GM23338 (cell line): ENCODE measurements at regions not wholly inside any gene's neighbourhood (a gene's known extent, or its start where the extent isn't known, plus 50 kb on each side); places are given as distances from the start of the nearest gene placed in this dataset.

Experiments
- ATAC-seq: fragments of 200-7000 bp; cut with Tn5 transposase; 3 replicates; pipeline ENCODE4 v1.9.1; 2020
- DNase-seq: peaks from one replicate; pipeline ENCODE4 v3.0.0-alpha.2; 2015; ENCODE audit warnings: low spot score
- H2AFZ ChIP-seq: fragments of 200-600 bp; sonication (generic); 2 replicates; pipeline ENCODE4 v1.8.0; 2016; ENCODE audit warnings: antibody characterized with exemption, mild to moderate bottlenecking, moderate library complexity
- H3F3A ChIP-seq: fragments of 200-600 bp; sonication (generic); replicated peaks from 2 replicates; pipeline ENCODE4 v1.8.0; 2017; ENCODE audit warnings: antibody characterized with exemption, mixed run types, low read depth
- H3K27ac ChIP-seq: fragments of 200-600 bp; sonication (generic); 2 replicates; pipeline ENCODE4 v1.6.1; 2016; ENCODE audit warnings: low read depth
- H3K27me3 ChIP-seq: fragments of 200-600 bp; sonication (generic); 2 replicates; pipeline ENCODE4 v1.8.0; 2016; ENCODE audit warnings: mild to moderate bottlenecking, mixed run types, moderate library complexity; ENCODE audit not compliant: insufficient read depth
- H3K36me3 ChIP-seq: fragments of 200-600 bp; sonication (generic); 2 replicates; pipeline ENCODE4 v1.8.0; 2016; ENCODE audit warnings: mild to moderate bottlenecking; ENCODE audit not compliant: insufficient read depth
- H3K4me1 ChIP-seq: fragments of 200-600 bp; sonication (generic); 2 replicates; pipeline ENCODE4 v1.8.0; 2016; ENCODE audit warnings: mild to moderate bottlenecking, moderate library complexity; ENCODE audit not compliant: insufficient read depth
- H3K4me2 ChIP-seq: fragments of 200-600 bp; sonication (generic); 2 replicates; pipeline ENCODE4 v1.7.1; 2017; ENCODE audit warnings: mixed run types
- H3K4me3 ChIP-seq: fragments of 200-600 bp; sonication (generic); 2 replicates; pipeline ENCODE4 v1.6.1; 2016; ENCODE audit warnings: mixed run types
- H3K79me2 ChIP-seq: fragments of 200-600 bp; sonication (generic); replicated peaks from 2 replicates; pipeline ENCODE4 v1.8.0; 2017; ENCODE audit warnings: mild to moderate bottlenecking; ENCODE audit not compliant: insufficient read depth
- H3K9me2 ChIP-seq: fragments of 200-600 bp; sonication (generic); 2 replicates; pipeline ENCODE4 v1.8.0; 2017; ENCODE audit not compliant: insufficient read depth
- H4K20me1 ChIP-seq: fragments of 200-600 bp; sonication (generic); replicated peaks from 2 replicates; pipeline ENCODE4 v1.8.0; 2017; ENCODE audit warnings: mild to moderate bottlenecking; ENCODE audit not compliant: insufficient read depth
- H3K27ac Mint-ChIP-seq: 2 replicates; pipeline ENCODE4 v1.8.0; 2020; ENCODE audit warnings: inconsistent platforms, mild to moderate bottlenecking, moderate library complexity, mixed read lengths
- H3K27me3 Mint-ChIP-seq: 3 replicates; pipeline ENCODE4 v1.8.0; 2022; ENCODE audit warnings: low read depth, mild to moderate bottlenecking, moderate library complexity, mixed read lengths, inconsistent platforms; ENCODE audit not compliant: insufficient read depth, poor library complexity
- H3K36me3 Mint-ChIP-seq: 3 replicates; pipeline ENCODE4 v1.8.0; 2021; ENCODE audit warnings: low read depth, mild to moderate bottlenecking, inconsistent platforms, moderate library complexity, mixed read lengths
- H3K4me1 Mint-ChIP-seq: 3 replicates; pipeline ENCODE4 v1.8.0; 2020; ENCODE audit warnings: mild to moderate bottlenecking, inconsistent platforms, mixed read lengths
- H3K4me3 Mint-ChIP-seq: 3 replicates; pipeline ENCODE4 v1.8.0; 2021; ENCODE audit warnings: moderate library complexity, mild to moderate bottlenecking, inconsistent platforms, mixed read lengths
- H3K9me3 Mint-ChIP-seq: 3 replicates; pipeline ENCODE4 v1.8.0; 2020; ENCODE audit warnings: moderate library complexity, mild to moderate bottlenecking, inconsistent platforms, mixed read lengths
- CREB1 ChIP-seq: fragments of 250-450 bp; sonication (Bioruptor Pico); IDR thresholded peaks from 2 replicates; pipeline ENCODE4 v1.5.0; 2020; ENCODE audit warnings: low read depth, mild to moderate bottlenecking, moderate library complexity
- CTCF ChIP-seq, 2 experiments: fragments of 200-600 bp in 1 of 2; sonication (generic) in 1 of 2; conservative IDR thresholded peaks; 2 replicates each; pipeline versions ENCODE4 v1.5.1 to v1.6.1; 2016 to 2017; ENCODE audit warnings: antibody characterized with exemption in 2 of 2, low read depth in 2 of 2, mild to moderate bottlenecking in 2 of 2, moderate library complexity in 1 of 2
- ETS1 ChIP-seq: IDR thresholded peaks from 2 replicates; pipeline ENCODE4 v1.6.1; 2016; ENCODE audit warnings: antibody characterized with exemption
- EZH2 ChIP-seq: fragments of 200-600 bp; sonication (generic); IDR thresholded peaks from one replicate; pipeline ENCODE4 v1.8.0; 2017; ENCODE audit warnings: antibody characterized with exemption, mild to moderate bottlenecking, low read depth; ENCODE audit not compliant: unreplicated experiment
- EZH2phosphoT487 ChIP-seq: fragments of 200-600 bp; sonication (generic); IDR thresholded peaks from one replicate; pipeline ENCODE4 v1.8.1; 2018; ENCODE audit warnings: antibody characterized with exemption; ENCODE audit not compliant: unreplicated experiment
- JUNB ChIP-seq: IDR thresholded peaks from one replicate; pipeline ENCODE4 v1.6.1; 2016; ENCODE audit warnings: antibody characterized with exemption; ENCODE audit not compliant: unreplicated experiment
- NANOG ChIP-seq: IDR thresholded peaks from 2 replicates; pipeline ENCODE4 v1.6.1; 2016; ENCODE audit warnings: antibody characterized with exemption, borderline replicate concordance
- POLR2AphosphoS5 ChIP-seq: IDR thresholded peaks from 2 replicates; pipeline ENCODE4 v1.6.1; 2016; ENCODE audit warnings: antibody characterized with exemption, low read depth
- STAT1 ChIP-seq: IDR thresholded peaks from one replicate; pipeline ENCODE4 v1.6.1; 2016; ENCODE audit warnings: antibody characterized with exemption; ENCODE audit not compliant: unreplicated experiment
- ZNF114 ChIP-seq: fragments of 250-450 bp; sonication (Bioruptor Pico); IDR thresholded peaks from 2 replicates; pipeline ENCODE4 v1.5.0; 2020; ENCODE audit warnings: mild to moderate bottlenecking, moderate library complexity
- ZNF331 ChIP-seq: fragments of 250-450 bp; sonication (Bioruptor Pico); IDR thresholded peaks from 2 replicates; pipeline ENCODE4 v1.5.0; 2020; ENCODE audit warnings: low read depth, mild to moderate bottlenecking, moderate library complexity
- TF ChIP-seq, protein P1 (sequence below): fragments of 250-450 bp; sonication (Bioruptor Pico); IDR thresholded peaks from 2 replicates; pipeline ENCODE4 v1.5.0; 2020; ENCODE audit warnings: mild to moderate bottlenecking, moderate library complexity
- TF ChIP-seq, protein P2 (sequence below): IDR thresholded peaks from one replicate; pipeline ENCODE4 v1.6.1; 2018; ENCODE audit warnings: antibody characterized with exemption; ENCODE audit not compliant: unreplicated experiment

DNA sequence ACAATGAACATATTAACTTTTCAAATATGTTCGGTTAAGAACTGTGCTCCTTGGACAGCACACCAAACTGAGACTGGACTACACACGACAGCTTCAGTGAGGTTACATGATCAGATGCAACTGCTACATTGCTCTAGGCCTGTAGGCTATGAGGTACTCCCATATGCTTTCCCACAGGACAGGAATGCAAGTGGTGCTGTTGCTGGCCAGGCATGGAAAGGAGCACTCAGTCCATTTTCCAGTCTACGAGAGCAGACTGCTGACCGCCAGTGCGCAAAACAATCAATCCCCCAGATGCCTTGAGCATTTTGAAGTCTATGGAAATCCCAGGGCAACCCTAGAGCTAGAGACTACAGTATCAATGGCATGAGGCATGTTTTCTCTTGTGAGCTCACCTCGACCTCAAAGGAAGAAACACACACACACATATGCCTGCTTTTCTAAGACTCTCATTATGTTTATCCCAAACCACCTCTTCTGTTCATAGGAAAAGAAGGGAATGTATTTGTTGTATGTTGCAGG lies 70.8 kb upstream of the SPP1 start:
- H3F3A ChIP-seq: 0 out of 2 replicates have a peak, but pooled peaks cover 3% of the 10 kb centered on the region
- TF ChIP-seq, protein P1, sequence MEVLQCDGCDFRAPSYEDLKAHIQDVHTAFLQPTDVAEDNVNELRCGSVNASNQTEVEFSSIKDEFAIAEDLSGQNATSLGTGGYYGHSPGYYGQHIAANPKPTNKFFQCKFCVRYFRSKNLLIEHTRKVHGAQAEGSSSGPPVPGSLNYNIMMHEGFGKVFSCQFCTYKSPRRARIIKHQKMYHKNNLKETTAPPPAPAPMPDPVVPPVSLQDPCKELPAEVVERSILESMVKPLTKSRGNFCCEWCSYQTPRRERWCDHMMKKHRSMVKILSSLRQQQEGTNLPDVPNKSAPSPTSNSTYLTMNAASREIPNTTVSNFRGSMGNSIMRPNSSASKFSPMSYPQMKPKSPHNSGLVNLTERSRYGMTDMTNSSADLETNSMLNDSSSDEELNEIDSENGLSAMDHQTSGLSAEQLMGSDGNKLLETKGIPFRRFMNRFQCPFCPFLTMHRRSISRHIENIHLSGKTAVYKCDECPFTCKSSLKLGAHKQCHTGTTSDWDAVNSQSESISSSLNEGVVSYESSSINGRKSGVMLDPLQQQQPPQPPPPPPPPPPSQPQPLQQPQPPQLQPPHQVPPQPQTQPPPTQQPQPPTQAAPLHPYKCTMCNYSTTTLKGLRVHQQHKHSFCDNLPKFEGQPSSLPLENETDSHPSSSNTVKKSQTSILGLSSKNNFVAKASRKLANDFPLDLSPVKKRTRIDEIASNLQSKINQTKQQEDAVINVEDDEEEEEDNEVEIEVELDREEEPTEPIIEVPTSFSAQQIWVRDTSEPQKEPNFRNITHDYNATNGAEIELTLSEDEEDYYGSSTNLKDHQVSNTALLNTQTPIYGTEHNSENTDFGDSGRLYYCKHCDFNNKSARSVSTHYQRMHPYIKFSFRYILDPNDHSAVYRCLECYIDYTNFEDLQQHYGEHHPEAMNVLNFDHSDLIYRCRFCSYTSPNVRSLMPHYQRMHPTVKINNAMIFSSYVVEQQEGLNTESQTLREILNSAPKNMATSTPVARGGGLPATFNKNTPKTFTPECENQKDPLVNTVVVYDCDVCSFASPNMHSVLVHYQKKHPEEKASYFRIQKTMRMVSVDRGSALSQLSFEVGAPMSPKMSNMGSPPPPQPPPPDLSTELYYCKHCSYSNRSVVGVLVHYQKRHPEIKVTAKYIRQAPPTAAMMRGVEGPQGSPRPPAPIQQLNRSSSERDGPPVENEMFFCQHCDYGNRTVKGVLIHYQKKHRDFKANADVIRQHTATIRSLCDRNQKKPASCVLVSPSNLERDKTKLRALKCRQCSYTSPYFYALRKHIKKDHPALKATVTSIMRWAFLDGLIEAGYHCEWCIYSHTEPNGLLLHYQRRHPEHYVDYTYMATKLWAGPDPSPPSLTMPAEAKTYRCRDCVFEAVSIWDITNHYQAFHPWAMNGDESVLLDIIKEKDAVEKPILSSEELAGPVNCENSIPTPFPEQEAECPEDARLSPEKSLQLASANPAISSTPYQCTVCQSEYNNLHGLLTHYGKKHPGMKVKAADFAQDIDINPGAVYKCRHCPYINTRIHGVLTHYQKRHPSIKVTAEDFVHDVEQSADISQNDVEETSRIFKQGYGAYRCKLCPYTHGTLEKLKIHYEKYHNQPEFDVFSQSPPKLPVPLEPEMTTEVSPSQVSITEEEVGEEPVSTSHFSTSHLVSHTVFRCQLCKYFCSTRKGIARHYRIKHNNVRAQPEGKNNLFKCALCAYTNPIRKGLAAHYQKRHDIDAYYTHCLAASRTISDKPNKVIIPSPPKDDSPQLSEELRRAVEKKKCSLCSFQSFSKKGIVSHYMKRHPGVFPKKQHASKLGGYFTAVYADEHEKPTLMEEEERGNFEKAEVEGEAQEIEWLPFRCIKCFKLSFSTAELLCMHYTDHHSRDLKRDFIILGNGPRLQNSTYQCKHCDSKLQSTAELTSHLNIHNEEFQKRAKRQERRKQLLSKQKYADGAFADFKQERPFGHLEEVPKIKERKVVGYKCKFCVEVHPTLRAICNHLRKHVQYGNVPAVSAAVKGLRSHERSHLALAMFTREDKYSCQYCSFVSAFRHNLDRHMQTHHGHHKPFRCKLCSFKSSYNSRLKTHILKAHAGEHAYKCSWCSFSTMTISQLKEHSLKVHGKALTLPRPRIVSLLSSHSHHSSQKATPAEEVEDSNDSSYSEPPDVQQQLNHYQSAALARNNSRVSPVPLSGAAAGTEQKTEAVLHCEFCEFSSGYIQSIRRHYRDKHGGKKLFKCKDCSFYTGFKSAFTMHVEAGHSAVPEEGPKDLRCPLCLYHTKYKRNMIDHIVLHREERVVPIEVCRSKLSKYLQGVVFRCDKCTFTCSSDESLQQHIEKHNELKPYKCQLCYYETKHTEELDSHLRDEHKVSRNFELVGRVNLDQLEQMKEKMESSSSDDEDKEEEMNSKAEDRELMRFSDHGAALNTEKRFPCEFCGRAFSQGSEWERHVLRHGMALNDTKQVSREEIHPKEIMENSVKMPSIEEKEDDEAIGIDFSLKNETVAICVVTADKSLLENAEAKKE: no peak
- TF ChIP-seq EZH2phosphoT487: no peak
- no peak for TF ChIP-seq POLR2AphosphoS5
- no peak for TF ChIP-seq NANOG
- no peak for TF ChIP-seq CREB1 (CRISPR knock-in tag)
- TF ChIP-seq JUNB: no peak
- no peak for TF ChIP-seq ETS1
- no peak for TF ChIP-seq CTCF (conservative IDR thresholded peaks at IDR 0.05; ENCODE audit: low read depth in 2 of 2)
- TF ChIP-seq, protein P2, sequence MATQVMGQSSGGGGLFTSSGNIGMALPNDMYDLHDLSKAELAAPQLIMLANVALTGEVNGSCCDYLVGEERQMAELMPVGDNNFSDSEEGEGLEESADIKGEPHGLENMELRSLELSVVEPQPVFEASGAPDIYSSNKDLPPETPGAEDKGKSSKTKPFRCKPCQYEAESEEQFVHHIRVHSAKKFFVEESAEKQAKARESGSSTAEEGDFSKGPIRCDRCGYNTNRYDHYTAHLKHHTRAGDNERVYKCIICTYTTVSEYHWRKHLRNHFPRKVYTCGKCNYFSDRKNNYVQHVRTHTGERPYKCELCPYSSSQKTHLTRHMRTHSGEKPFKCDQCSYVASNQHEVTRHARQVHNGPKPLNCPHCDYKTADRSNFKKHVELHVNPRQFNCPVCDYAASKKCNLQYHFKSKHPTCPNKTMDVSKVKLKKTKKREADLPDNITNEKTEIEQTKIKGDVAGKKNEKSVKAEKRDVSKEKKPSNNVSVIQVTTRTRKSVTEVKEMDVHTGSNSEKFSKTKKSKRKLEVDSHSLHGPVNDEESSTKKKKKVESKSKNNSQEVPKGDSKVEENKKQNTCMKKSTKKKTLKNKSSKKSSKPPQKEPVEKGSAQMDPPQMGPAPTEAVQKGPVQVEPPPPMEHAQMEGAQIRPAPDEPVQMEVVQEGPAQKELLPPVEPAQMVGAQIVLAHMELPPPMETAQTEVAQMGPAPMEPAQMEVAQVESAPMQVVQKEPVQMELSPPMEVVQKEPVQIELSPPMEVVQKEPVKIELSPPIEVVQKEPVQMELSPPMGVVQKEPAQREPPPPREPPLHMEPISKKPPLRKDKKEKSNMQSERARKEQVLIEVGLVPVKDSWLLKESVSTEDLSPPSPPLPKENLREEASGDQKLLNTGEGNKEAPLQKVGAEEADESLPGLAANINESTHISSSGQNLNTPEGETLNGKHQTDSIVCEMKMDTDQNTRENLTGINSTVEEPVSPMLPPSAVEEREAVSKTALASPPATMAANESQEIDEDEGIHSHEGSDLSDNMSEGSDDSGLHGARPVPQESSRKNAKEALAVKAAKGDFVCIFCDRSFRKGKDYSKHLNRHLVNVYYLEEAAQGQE: no peak
- no peak for TF ChIP-seq EZH2
- no peak for TF ChIP-seq ZNF331
- no peak for TF ChIP-seq STAT1
- TF ChIP-seq ZNF114 (CRISPR knock-in tag): no peak
- Mint-ChIP-seq H3K27me3 (peaks cover 6% of the 10 kb centered on the region), H3K27ac (no peak overlapping the region), H3K9me3 (no peaks in the 10 kb centered on the region), H3K36me3 (no peaks in the 10 kb centered on the region), H3K4me1 (peaks cover 18% of the 10 kb centered on the region), H3K4me3 (no peak overlapping the region)
- no peaks in the 10 kb centered on the region for H3K9me2 ChIP-seq
- no peak for DNase-seq
- ATAC-seq: peak; percentile 70
- no peaks in the 10 kb centered on the region for H3K79me2 ChIP-seq
- H3K4me3 ChIP-seq: no peak overlapping the region
- no peaks in the 10 kb centered on the region for H3K27me3 ChIP-seq
- H3K4me1 ChIP-seq: peaks cover 15% of the 10 kb centered on the region
- H4K20me1 ChIP-seq: no peaks in the 10 kb centered on the region
- no peak overlapping the region for H3K4me2 ChIP-seq
- H3K27ac ChIP-seq: no peak overlapping the region
- no peak overlapping the region; the same call in 1 of the 2 replicates for H2AFZ ChIP-seq
- H3K36me3 ChIP-seq: no peaks in the 10 kb centered on the region
